ENCODE measurements at regions not wholly inside any gene's neighbourhood (a gene's known extent, or its start where the extent isn't known, plus 50 kb on each side); places are given as distances from the start of the nearest gene placed in this dataset.

- no peak overlapping the region for H3K4me3 ChIP-seq (ENCODE audit: low read depth, poor library complexity, severe bottlenecking)
- intact Hi-C loops (cut with DNase I; ENCODE audit: low total_unique reads), result no loop called here
- DNase-seq (ENCODE audit: low spot score in 2 of 2), result no peak
- 93% methylated on average over 8 of the region's 8 CpGs for WGBS, 2 donors
- TF ChIP-seq, protein P1, sequence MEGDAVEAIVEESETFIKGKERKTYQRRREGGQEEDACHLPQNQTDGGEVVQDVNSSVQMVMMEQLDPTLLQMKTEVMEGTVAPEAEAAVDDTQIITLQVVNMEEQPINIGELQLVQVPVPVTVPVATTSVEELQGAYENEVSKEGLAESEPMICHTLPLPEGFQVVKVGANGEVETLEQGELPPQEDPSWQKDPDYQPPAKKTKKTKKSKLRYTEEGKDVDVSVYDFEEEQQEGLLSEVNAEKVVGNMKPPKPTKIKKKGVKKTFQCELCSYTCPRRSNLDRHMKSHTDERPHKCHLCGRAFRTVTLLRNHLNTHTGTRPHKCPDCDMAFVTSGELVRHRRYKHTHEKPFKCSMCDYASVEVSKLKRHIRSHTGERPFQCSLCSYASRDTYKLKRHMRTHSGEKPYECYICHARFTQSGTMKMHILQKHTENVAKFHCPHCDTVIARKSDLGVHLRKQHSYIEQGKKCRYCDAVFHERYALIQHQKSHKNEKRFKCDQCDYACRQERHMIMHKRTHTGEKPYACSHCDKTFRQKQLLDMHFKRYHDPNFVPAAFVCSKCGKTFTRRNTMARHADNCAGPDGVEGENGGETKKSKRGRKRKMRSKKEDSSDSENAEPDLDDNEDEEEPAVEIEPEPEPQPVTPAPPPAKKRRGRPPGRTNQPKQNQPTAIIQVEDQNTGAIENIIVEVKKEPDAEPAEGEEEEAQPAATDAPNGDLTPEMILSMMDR (IDR thresholded peaks at IDR 0.05), result no peak
- no peak for TF ChIP-seq POLR2A (IDR thresholded peaks at IDR 0.05)
Observed at GRCh38 chr10:92747066-92747465, 57.3 kb downstream of the HHEX start.

GRCh38 chr10:92747600-92747999 is 57.8 kb downstream of the HHEX start:
- no peak overlapping the region for H3K4me3 ChIP-seq (ENCODE audit: low read depth, poor library complexity, severe bottlenecking)
- DNase-seq (ENCODE audit: low spot score in 2 of 2), result no peak
- no peak for TF ChIP-seq POLR2A (IDR thresholded peaks at IDR 0.05)
- TF ChIP-seq, protein P1 (IDR thresholded peaks at IDR 0.05), result no peak
- WGBS, 2 donors, result 57 to 78% methylated on average over 2 of the region's 2 CpGs
- intact Hi-C loops (cut with DNase I; ENCODE audit: low total_unique reads), result no loop called here

DNA sequence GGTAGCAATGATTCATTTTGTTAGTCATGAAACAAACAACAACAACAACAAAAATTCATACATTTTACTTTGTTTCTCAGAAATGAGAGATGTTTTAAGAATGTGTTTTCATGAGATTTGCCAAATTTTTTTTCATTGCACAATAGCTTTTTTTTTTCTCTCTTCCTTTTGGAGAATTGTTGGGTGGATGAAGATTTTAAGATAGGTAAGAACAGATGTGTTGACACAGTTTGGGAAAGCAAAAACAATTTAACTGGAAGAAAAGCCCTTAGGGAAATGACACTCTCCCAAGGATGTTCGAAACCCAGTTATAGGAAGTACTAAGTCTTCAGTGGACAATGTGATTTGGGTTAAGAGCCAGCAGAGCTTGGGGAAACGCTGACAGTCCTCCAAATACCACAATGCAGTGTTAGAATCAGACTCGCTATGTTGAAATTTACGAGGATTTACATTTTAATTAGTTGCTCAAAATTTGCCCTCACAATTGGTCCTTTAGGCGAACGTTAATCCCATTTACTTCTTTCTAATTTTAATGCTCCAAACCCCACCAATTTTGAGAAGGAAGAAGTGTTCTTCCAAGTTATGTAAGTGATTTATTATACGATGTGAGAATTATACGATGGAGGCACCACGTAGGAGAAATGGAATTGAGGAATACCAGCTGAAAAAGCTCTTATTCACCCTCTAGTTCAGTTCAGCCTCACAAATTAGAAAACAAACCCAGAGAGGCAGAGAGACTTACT is 61.2 kb downstream of the HHEX start:
- DNase-seq (ENCODE audit: low spot score in 2 of 2), result no peak
- intact Hi-C loops (cut with DNase I; ENCODE audit: low total_unique reads), result no loop called here
- no peak overlapping the region for H3K4me3 ChIP-seq (ENCODE audit: low read depth, poor library complexity, severe bottlenecking)
- TF ChIP-seq, protein P1 (IDR thresholded peaks at IDR 0.05), result no peak
- TF ChIP-seq POLR2A (IDR thresholded peaks at IDR 0.05), result no peak
- WGBS, 2 donors, result 55 to 61% methylated on average over 9 of the region's 9 CpGs

DNA sequence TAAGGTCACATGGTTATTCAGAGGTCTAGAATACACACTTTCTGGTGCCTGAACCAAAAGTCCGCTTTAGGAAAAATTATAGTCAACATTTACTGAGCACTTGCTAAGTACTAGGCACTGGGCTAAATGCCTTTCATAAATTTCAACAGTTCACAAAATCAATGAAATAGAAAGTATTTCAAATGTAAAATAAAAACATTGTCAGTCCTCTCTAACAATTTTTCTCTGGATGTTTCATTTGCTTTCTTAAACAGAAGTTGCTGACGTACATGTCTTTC is 61.7 kb downstream of the HHEX start:
- WGBS, 2 donors, result 78 to 80% methylated on average over 2 of the region's 2 CpGs
- intact Hi-C loops (cut with DNase I; ENCODE audit: low total_unique reads), result no loop called here
- TF ChIP-seq POLR2A (IDR thresholded peaks at IDR 0.05), result no peak
- TF ChIP-seq, protein P1 (IDR thresholded peaks at IDR 0.05), result no peak
- no peak overlapping the region for H3K4me3 ChIP-seq (ENCODE audit: low read depth, poor library complexity, severe bottlenecking)
- no peak for DNase-seq (ENCODE audit: low spot score in 2 of 2)

DNA sequence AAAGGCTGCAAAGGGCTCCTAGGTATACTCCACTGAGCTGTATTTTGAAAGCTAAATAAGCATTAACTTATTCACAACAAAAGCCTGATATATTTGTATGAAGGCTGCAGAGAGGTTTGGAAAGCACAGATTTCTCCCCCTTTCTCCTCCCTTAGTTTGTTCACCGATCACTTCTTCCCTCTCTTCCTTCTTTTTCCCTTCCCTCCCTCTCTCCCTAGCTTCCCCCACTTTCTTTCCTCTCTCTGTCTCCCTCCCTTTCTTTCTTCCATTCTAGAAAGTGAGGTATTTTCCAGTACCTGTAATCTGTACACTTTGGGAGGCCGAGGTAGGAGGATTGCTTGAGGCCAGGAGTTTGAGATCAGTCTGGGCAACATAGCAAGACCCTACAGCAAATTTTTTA is 62.1 kb downstream of the HHEX start:
- no peak for DNase-seq (ENCODE audit: low spot score in 2 of 2)
- TF ChIP-seq, protein P1 (IDR thresholded peaks at IDR 0.05), result no peak
- TF ChIP-seq POLR2A (IDR thresholded peaks at IDR 0.05), result no peak
- no peak overlapping the region for H3K4me3 ChIP-seq (ENCODE audit: low read depth, poor library complexity, severe bottlenecking)
- 85 to 87% methylated on average over 2 of the region's 2 CpGs for WGBS, 2 donors
- intact Hi-C loops (cut with DNase I; ENCODE audit: low total_unique reads), result no loop called here

DNA sequence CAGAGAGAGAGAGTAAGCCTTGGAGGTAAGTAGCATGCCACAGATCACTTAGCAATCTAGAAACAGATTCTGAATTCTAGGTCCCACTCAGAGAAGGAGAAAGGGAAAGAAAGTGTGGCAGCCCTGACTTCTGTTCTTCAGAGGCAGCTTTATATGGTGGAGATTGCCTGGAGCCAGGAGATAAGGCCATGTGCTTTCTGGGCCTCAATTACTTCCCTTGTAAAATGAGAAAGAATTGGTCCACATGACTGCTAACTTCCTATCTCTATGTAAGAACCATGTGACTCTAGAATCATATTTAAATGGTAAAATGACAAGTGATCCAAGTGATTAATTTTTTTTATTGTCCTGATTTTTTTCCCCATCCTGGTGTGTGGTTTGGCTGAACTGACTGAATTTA is 64.1 kb downstream of the HHEX start:
- no peak for DNase-seq (ENCODE audit: low spot score in 2 of 2)

More for the DNA sequence above, 64.1 kb downstream of the HHEX start:
- no peak for TF ChIP-seq POLR2A (IDR thresholded peaks at IDR 0.05)
- TF ChIP-seq, protein P1 (IDR thresholded peaks at IDR 0.05), result no peak
- no peak overlapping the region for H3K4me3 ChIP-seq (ENCODE audit: low read depth, poor library complexity, severe bottlenecking)
- intact Hi-C loops (cut with DNase I; ENCODE audit: low total_unique reads), result no loop called here
